NCI-H524 treated with DMSO at 0.1 percent for 48 hours (cell line): ENCODE measurements at regions not wholly inside any gene's neighbourhood (a gene's known extent, or its start where the extent isn't known, plus 50 kb on each side); places are given as distances from the start of the nearest gene placed in this dataset.

Experiments used
- DNase-seq: peaks from one replicate; lab custom pipeline; 2025; lab: John Stamatoyannopoulos, UW

- no peak for DNase-seq
These were observed 174.9 kb upstream of the TECRL start for GRCh38 chr4:64584125-64584524.

GRCh38 chr4:64582492-64582891 lies 173.2 kb upstream of the TECRL start:
- no peak for DNase-seq

- DNase-seq, result no peak
These were observed 172.2 kb upstream of the TECRL start for GRCh38 chr4:64581422-64581821.

- no peak for DNase-seq
These were observed 154.9 kb upstream of the TECRL start for GRCh38 chr4:64564126-64564525.

GRCh38 chr4:64559571-64559970 lies 150.3 kb upstream of the TECRL start:
- DNase-seq, result no peak

- no peak for DNase-seq
These were observed 141.9 kb upstream of the TECRL start for GRCh38 chr4:64551125-64551524.

GRCh38 chr4:64545593-64545992 lies 136.3 kb upstream of the TECRL start:
- no peak for DNase-seq

GRCh38 chr4:64539234-64539849 lies 130.1 kb upstream of the TECRL start:
- peak; percentile 32 for DNase-seq

GRCh38 chr4:64538219-64538618 lies 129.0 kb upstream of the TECRL start:
- no peak for DNase-seq

GRCh38 chr4:64533637-64534036 lies 124.4 kb upstream of the TECRL start:
- DNase-seq, result no peak

- DNase-seq, result no peak
These were observed 123.9 kb upstream of the TECRL start for GRCh38 chr4:64533159-64533558.

- DNase-seq, result no peak
These were observed 111.2 kb upstream of the TECRL start for GRCh38 chr4:64520421-64520820.

- no peak for DNase-seq
These were observed 109.3 kb upstream of the TECRL start for GRCh38 chr4:64518600-64518999.

- no peak for DNase-seq
These were observed 106.9 kb upstream of the TECRL start for GRCh38 chr4:64516176-64516575.

GRCh38 chr4:64508089-64508488 lies 98.8 kb upstream of the TECRL start:
- no peak for DNase-seq

- no peak for DNase-seq
These were observed 94.9 kb upstream of the TECRL start for GRCh38 chr4:64503945-64504675.

GRCh38 chr4:64503416-64503815 lies 94.2 kb upstream of the TECRL start:
- DNase-seq, result no peak

- DNase-seq, result no peak
These were observed 88.2 kb upstream of the TECRL start for GRCh38 chr4:64497491-64497890.

- DNase-seq, result no peak
These were observed 86.7 kb upstream of the TECRL start for GRCh38 chr4:64495946-64496345.

GRCh38 chr4:64489628-64490027 lies 80.4 kb upstream of the TECRL start:
- DNase-seq, result no peak

- DNase-seq, result no peak
These were observed 70.1 kb upstream of the TECRL start for GRCh38 chr4:64479338-64479737.

GRCh38 chr4:64477127-64477526 lies 67.9 kb upstream of the TECRL start:
- no peak for DNase-seq

- no peak for DNase-seq
These were observed 56.0 kb upstream of the TECRL start for GRCh38 chr4:64465263-64465662.

- no peak for DNase-seq
These were observed 55.3 kb upstream of the TECRL start for GRCh38 chr4:64464581-64464980.
